Caco-2 (cell line): ENCODE measurements at regions not wholly inside any gene's neighbourhood (a gene's known extent, or its start where the extent isn't known, plus 50 kb on each side); places are given as distances from the start of the nearest gene placed in this dataset.

Experiments
- BruUV-seq: library from RNA; stranded (reverse); fragments of 400-500 nt; replicated peaks from 2 replicates; lab custom pipeline; 2021; lab: Mats Ljungman, UMichigan
- CTCF ChIA-PET: fragments of 300-600 bp; sonication (Branson Sonifier 250); formaldehyde crosslinking; loops from one replicate; lab custom pipeline; 2022; ENCODE audit warnings: antibody characterized with exemption; lab: Charles Lee
- POLR2A ChIA-PET: fragments of 300-600 bp; sonication (Branson Sonifier 250); formaldehyde crosslinking; loops from one replicate; lab custom pipeline; 2022; ENCODE audit warnings: antibody characterized with exemption; lab: Charles Lee
- DNase-seq, 2 experiments: peaks; one replicate each; pipeline versions ENCODE4 v3.0.0 to v3.0.0-alpha.2; 2020 to 2022
- H3K27me3 ChIP-seq: replicated peaks from 2 replicates; pipeline ENCODE4 v1.6.0; 2011; ENCODE audit warnings: low read length; ENCODE audit not compliant: control insufficient read depth, insufficient read depth
- H3K36me3 ChIP-seq: 2 replicates; pipeline ENCODE4 v1.5.1; 2011; ENCODE audit warnings: low read length; ENCODE audit not compliant: control insufficient read depth, insufficient read depth
- H3K4me1 ChIP-seq: fragments of 250-450 bp; sonication (Bioruptor Pico); 2 replicates; pipeline ENCODE4 v1.5.1; 2020; ENCODE audit warnings: mild to moderate bottlenecking
- H3K4me3 ChIP-seq: 2 replicates; pipeline ENCODE4 v1.5.1; 2011; ENCODE audit warnings: low read depth, mild to moderate bottlenecking, control low read depth, low read length
- H3K9me3 ChIP-seq: fragments of 250-450 bp; sonication (Bioruptor Pico); 2 replicates; pipeline ENCODE4 v1.5.1; 2020; ENCODE audit warnings: mild to moderate bottlenecking, moderate library complexity
- H3K27ac Mint-ChIP-seq: one replicate; pipeline ENCODE4 v1.8.0; 2022; ENCODE audit warnings: mixed read lengths; ENCODE audit not compliant: unreplicated experiment
- H3K27me3 Mint-ChIP-seq: one replicate; pipeline ENCODE4 v1.8.0; 2022; ENCODE audit warnings: mixed read lengths; ENCODE audit not compliant: insufficient read depth, unreplicated experiment
- H3K36me3 Mint-ChIP-seq: one replicate; pipeline ENCODE4 v1.8.0; 2022; ENCODE audit warnings: mild to moderate bottlenecking, mixed read lengths; ENCODE audit not compliant: insufficient read depth, unreplicated experiment
- H3K4me1 Mint-ChIP-seq: one replicate; pipeline ENCODE4 v1.8.0; 2022; ENCODE audit warnings: low read depth, mixed read lengths; ENCODE audit not compliant: unreplicated experiment
- H3K4me3 Mint-ChIP-seq: one replicate; pipeline ENCODE4 v1.8.0; 2022; ENCODE audit warnings: mild to moderate bottlenecking, moderate library complexity, mixed read lengths; ENCODE audit not compliant: unreplicated experiment
- H3K9me3 Mint-ChIP-seq: one replicate; pipeline ENCODE4 v1.8.0; 2022; ENCODE audit warnings: mixed read lengths; ENCODE audit not compliant: unreplicated experiment
- CTCF ChIP-seq, 2 experiments: fragments of 200-600 bp in 1 of 2; IDR thresholded peaks; 1 replicate in 1 of 2; 2 replicates in 1 of 2; pipeline versions ENCODE4 v1.5.1 to v1.8.0; 2011 to 2022; ENCODE audit warnings: antibody characterized with exemption in 1 of 2, control low read depth in 1 of 2, inconsistent platforms in 1 of 2, low read depth in 1 of 2, low read length in 1 of 2, mild to moderate bottlenecking in 1 of 2, moderate library complexity in 1 of 2; ENCODE audit not compliant: insufficient read depth in 1 of 2, severe bottlenecking in 1 of 2, unreplicated experiment in 1 of 2
- intact Hi-C: fragments of 100-400 bp; cut with micrococcal nuclease; formaldehyde crosslinking; loops from one replicate; pipeline ENCODE4 v1.10.0; 2022; ENCODE audit not compliant: unreplicated experiment

GRCh38 chr5:155430192-155430591 is 416.6 kb downstream of the KIF4B start:
- ChIA-PET CTCF (no interaction called here), POLR2A (no interaction called here)
- no peaks in the 10 kb centered on the region for H3K4me1 Mint-ChIP-seq
- no peaks in the 10 kb centered on the region for H3K4me1 ChIP-seq
- H3K27me3 ChIP-seq: no peaks in the 10 kb centered on the region; the same call in 1 of the 2 replicates
- TF ChIP-seq CTCF (IDR thresholded peaks at IDR 0.05; ENCODE audit: insufficient read depth in 1 of 2, low read depth in 1 of 2, low read length in 1 of 2, severe bottlenecking in 1 of 2, unreplicated experiment in 1 of 2): no peak
- H3K36me3 Mint-ChIP-seq: no peaks in the 10 kb centered on the region
- no peak overlapping the region for H3K4me3 Mint-ChIP-seq
- H3K9me3 Mint-ChIP-seq: no peaks in the 10 kb centered on the region
- H3K9me3 ChIP-seq: no peaks in the 10 kb centered on the region
- peaks cover 6% of the 10 kb centered on the region for H3K27me3 Mint-ChIP-seq
- DNase-seq: no peak
- no TSS peak for BruUV-seq
- H3K27ac Mint-ChIP-seq: no peak overlapping the region
- H3K36me3 ChIP-seq: no peaks in the 10 kb centered on the region
- intact Hi-C loops: no loop called here
- H3K4me3 ChIP-seq: no peak overlapping the region

DNA sequence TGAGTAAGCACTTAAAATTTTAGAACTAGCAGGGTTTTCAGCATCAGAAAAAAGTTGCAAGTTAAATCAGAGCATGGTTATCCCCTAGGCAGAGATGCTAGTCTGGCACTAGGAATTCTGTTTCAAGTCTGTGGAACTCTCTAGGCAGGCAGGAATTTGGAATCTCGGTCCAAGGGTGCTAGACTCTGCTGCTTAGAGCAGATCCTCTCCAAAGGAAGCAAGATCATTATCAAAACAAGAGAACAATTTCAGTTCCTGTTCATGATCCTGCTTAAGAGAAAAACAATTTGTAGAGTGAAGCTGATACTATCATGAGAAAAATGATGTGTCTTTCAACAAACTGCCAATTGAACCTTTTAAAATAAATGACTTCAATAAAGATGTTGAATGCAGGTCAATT is 420.7 kb downstream of the KIF4B start:
- no peak for TF ChIP-seq CTCF (IDR thresholded peaks at IDR 0.05; ENCODE audit: insufficient read depth in 1 of 2, low read depth in 1 of 2, low read length in 1 of 2, severe bottlenecking in 1 of 2, unreplicated experiment in 1 of 2)
- Mint-ChIP-seq H3K4me1 (no peaks in the 10 kb centered on the region), H3K36me3 (no peaks in the 10 kb centered on the region), H3K9me3 (no peaks in the 10 kb centered on the region), H3K4me3 (no peak overlapping the region), H3K27ac (no peak overlapping the region), H3K27me3 (no peaks in the 10 kb centered on the region)
- ChIA-PET CTCF (no interaction called here), POLR2A (no interaction called here)
- no peaks in the 10 kb centered on the region for H3K4me1 ChIP-seq
- no peaks in the 10 kb centered on the region; the same call in 1 of the 2 replicates for H3K27me3 ChIP-seq
- BruUV-seq: no TSS peak
- H3K36me3 ChIP-seq: no peaks in the 10 kb centered on the region
- DNase-seq: no peak
- H3K4me3 ChIP-seq: no peak overlapping the region
- intact Hi-C loops: no loop called here
- H3K9me3 ChIP-seq: no peaks in the 10 kb centered on the region

DNA sequence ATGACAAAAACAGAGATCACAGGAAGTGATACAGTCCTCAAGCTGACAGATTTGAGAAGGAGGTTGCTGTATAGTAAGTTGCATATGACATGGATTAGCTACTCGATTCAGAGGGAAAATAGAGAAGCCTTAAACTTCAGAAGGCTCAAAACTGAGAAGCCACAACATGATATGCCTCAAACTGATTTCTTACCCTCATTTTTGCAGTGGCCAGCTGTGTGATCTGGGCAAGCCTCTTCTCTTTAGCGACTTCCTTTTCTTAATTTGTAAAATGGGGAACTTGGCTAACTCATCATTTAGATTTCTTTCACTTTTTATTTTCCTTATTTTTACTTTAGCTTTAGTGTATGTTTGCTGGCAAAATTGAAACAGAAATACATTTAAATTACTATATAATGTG is 421.1 kb downstream of the KIF4B start:
- Histone ChIP-seq H3K4me3 (no peak overlapping the region), H3K9me3 (no peaks in the 10 kb centered on the region), H3K4me1 (no peaks in the 10 kb centered on the region), H3K36me3 (no peaks in the 10 kb centered on the region), H3K27me3 (no peaks in the 10 kb centered on the region; the same call in 1 of the 2 replicates)
- no peak overlapping the region for H3K27ac Mint-ChIP-seq
- no peaks in the 10 kb centered on the region for H3K4me1 Mint-ChIP-seq
- no peak for DNase-seq
- no peaks in the 10 kb centered on the region for H3K36me3 Mint-ChIP-seq
- TF ChIP-seq CTCF (IDR thresholded peaks at IDR 0.05; ENCODE audit: insufficient read depth in 1 of 2, low read depth in 1 of 2, low read length in 1 of 2, severe bottlenecking in 1 of 2, unreplicated experiment in 1 of 2): no peak
- no peaks in the 10 kb centered on the region for H3K9me3 Mint-ChIP-seq
- no peaks in the 10 kb centered on the region for H3K27me3 Mint-ChIP-seq
- ChIA-PET CTCF (no interaction called here), POLR2A (no interaction called here)
- intact Hi-C loops: no loop called here
- BruUV-seq: no TSS peak
- no peak overlapping the region for H3K4me3 Mint-ChIP-seq
